Astrocyte of the spinal cord (primary cell): ENCODE measurements at regions not wholly inside any gene's neighbourhood (a gene's known extent, or its start where the extent isn't known, plus 50 kb on each side); places are given as distances from the start of the nearest gene placed in this dataset.

Source experiments
- DNase-seq: peaks from one replicate; pipeline ENCODE4 v3.0.0; 2011; ENCODE audit warnings: low read depth, low spot score
- H3K4me3 ChIP-seq: 2 replicates; pipeline ENCODE4 v1.5.1; 2011; ENCODE audit warnings: low read depth, mild to moderate bottlenecking, low read length, moderate library complexity
- CTCF ChIP-seq: IDR thresholded peaks from 2 replicates; pipeline ENCODE4 v1.5.1; 2012; ENCODE audit warnings: low read depth, mild to moderate bottlenecking, low read length, inconsistent platforms
- in situ Hi-C: cut with HindIII; loops from 2 replicates; pipeline ENCODE4 v1.10.0; 2017; ENCODE audit warnings: low sequenced_read_pairs

DNA sequence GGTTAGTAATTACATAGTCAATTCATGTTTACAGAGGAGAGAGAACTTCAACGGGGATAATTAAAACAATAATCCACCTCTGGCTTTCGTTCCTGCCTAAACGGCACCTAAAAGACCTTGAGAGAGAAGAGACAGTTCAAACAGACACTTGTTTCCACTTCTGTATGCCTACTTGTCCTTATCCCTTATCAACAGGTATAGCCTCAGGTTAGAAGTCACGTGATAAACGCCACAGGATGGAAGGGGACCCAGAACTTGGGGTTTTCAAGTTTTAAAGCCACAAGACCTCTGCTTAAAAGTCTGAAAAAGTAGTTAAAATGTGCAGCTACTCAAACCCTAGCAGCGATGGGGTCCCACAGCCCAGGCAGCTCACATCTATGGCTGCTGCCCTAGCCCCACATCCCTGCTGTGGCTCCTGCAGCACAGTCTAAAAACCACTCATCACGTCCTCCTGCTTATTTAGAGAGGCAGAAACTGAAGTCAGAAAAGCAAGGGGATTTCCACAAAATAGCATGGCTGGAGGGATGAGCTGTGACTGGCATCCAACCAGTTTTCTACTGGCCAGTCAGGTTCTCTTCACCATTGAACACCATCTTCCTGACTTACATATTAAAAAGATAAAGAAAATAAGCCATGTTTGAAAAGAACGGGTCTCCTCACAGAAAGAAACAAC lies 51.2 kb upstream of the SEC16B start:
- in situ Hi-C loops, result no loop called here
- H3K4me3 ChIP-seq, result no peak overlapping the region
- DNase-seq, result no peak
- no peak for TF ChIP-seq CTCF

DNA sequence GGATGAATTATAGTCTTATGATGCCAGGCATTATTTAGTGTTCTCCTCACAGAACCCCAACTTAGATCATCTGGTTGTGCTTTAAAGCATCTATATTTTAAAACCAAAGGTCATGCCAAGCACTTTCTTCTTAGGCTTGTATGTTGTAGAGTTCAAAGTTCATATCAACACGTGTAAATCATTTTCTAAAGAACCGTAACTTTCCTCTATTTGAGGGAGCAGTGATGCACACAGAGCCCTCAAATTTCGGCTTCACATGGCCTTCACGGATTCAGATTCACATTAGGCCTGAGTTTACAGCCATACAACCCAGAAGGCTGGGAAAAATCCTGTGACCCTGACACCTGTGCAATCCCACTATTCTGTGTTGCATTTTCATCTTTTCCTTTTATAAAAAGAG lies 52.1 kb upstream of the SEC16B start:
- DNase-seq, result no peak
- in situ Hi-C loops, result no loop called here
- no peak overlapping the region for H3K4me3 ChIP-seq
- no peak for TF ChIP-seq CTCF

DNA sequence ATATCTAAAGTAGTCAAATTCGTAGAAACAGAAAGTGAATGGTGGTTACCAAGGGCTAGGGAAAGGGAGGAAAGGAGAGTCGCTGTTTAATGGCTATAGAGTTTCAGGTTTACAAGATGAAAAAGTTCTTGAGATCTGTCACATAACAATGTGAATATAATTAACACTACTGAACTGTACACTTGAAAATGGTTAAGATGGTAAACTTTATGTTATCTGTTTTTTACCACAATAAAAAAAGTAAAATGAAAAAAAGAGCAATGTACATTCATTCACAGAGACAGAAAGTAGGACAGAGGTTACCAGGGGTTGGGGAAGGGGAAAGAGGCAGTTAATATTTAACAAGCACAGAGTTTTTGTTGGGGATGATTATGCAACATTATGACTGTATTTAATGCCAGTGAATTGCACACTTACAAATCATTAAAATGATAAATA lies 53.3 kb upstream of the SEC16B start:
- no peak for DNase-seq
- H3K4me3 ChIP-seq, result no peak overlapping the region
- no peak for TF ChIP-seq CTCF
- in situ Hi-C loops, result no loop called here

DNA sequence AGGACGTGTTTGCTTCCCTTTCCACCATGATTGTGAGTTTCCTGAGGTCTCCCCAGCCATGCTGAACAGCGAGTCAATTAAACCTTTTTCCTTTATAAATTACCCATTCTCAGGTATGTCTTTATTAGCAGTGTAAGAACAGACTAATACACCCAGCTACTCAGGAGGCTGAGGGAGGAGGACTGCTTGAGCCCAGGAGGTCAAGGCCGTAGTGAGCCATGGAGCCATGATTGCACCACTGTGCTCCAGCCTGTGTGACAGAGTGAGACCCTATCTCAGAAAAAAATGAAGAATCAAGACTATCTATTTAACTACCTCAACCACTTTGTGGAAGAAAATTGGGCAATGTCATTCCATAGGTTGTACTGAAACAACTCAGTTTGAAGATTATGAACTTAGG lies 54.6 kb upstream of the SEC16B start:
- DNase-seq, result no peak
- H3K4me3 ChIP-seq, result no peak overlapping the region
- TF ChIP-seq CTCF, result no peak
- in situ Hi-C loops, result no loop called here

GRCh38 chr1:178025613-178026356 lies 55.9 kb upstream of the SEC16B start:
- in situ Hi-C loops, result no loop called here
- no peak for DNase-seq

More at GRCh38 chr1:178025613-178026356, 55.9 kb upstream of the SEC16B start:
- no peak for TF ChIP-seq CTCF
- H3K4me3 ChIP-seq, result no peak overlapping the region
